ENCODE measurements at regions not wholly inside any gene's neighbourhood (a gene's known extent, or its start where the extent isn't known, plus 50 kb on each side); places are given as distances from the start of the nearest gene placed in this dataset.

- no peak overlapping the region for H3K4me3 ChIP-seq (ENCODE audit: low read length)
- H3K27ac ChIP-seq (ENCODE audit: low read length) = no peak overlapping the region
- H3K9me3 ChIP-seq (ENCODE audit: insufficient read depth, low read depth, low read length) = no peaks in the 10 kb centered on the region
- no peaks in the 10 kb centered on the region for H3K4me1 ChIP-seq (ENCODE audit: insufficient read depth, low read length)
- no peaks in the 10 kb centered on the region for H3K36me3 ChIP-seq (ENCODE audit: insufficient read depth, low read depth, low read length)
- H3K9ac ChIP-seq (ENCODE audit: low read depth, low read length) = no peak overlapping the region
- no peaks in the 10 kb centered on the region for H3K27me3 ChIP-seq (ENCODE audit: insufficient read depth, low read length)
Measured at GRCh38 chr2:128724972-128725371, 406.3 kb upstream of the HS6ST1 start.

DNA sequence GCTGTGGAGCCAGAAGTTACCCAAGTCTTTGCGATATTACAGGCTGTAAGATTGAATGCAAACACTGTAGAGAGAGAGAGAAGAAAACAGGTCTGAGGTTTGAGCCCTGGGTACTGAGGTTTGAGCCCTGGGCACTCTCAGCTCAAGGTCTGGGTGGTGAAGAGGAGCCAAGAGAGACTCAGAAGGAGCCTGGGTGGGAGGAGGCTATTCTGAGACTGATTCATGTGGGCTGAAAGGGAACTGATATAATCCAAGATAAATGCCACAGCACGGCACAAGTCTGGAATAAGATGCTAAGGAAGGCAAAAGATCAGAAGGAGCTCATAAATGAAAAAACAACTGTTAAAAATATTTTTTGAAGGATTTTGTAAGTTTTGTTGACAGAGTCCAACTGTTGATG, 407.6 kb upstream of the HS6ST1 start:
- no peak overlapping the region for H3K9ac ChIP-seq (ENCODE audit: low read depth, low read length)
- no peaks in the 10 kb centered on the region for H3K4me1 ChIP-seq (ENCODE audit: insufficient read depth, low read length)
- no peak overlapping the region for H3K4me3 ChIP-seq (ENCODE audit: low read length)
- no peaks in the 10 kb centered on the region for H3K27me3 ChIP-seq (ENCODE audit: insufficient read depth, low read length)
- H3K9me3 ChIP-seq (ENCODE audit: insufficient read depth, low read depth, low read length) = no peaks in the 10 kb centered on the region
- H3K27ac ChIP-seq (ENCODE audit: low read length) = no peak overlapping the region
- H3K36me3 ChIP-seq (ENCODE audit: insufficient read depth, low read depth, low read length) = no peaks in the 10 kb centered on the region

GRCh38 chr2:128726911-128727310, 408.2 kb upstream of the HS6ST1 start:
- no peak overlapping the region for H3K27ac ChIP-seq (ENCODE audit: low read length)
- H3K4me1 ChIP-seq (ENCODE audit: insufficient read depth, low read length) = no peaks in the 10 kb centered on the region
- no peak overlapping the region for H3K9ac ChIP-seq (ENCODE audit: low read depth, low read length)
- no peak overlapping the region for H3K4me3 ChIP-seq (ENCODE audit: low read length)
- no peaks in the 10 kb centered on the region for H3K9me3 ChIP-seq (ENCODE audit: insufficient read depth, low read depth, low read length)
- H3K36me3 ChIP-seq (ENCODE audit: insufficient read depth, low read depth, low read length) = no peaks in the 10 kb centered on the region
- H3K27me3 ChIP-seq (ENCODE audit: insufficient read depth, low read length) = no peaks in the 10 kb centered on the region

DNA sequence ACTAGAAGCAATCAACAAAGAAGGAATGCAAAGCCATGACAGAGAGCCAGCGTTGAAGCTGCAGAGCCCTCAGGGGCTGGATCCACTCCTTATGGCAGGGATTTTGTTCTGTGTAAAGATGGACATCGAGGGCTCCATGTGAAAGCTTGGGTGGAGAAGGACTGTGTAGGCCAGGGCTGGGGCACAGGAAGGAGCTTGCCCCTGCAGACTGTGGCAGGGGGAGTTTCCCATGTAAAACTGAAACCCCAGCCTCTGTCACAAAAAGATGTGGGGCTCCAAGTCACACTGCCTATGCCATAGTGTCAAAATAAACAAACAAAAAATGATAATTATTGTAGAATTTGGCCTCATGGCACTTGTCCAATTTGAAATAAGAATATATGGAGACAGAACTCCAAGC, 408.7 kb upstream of the HS6ST1 start:
- Histone ChIP-seq H3K27ac (ENCODE audit: low read length) (no peak overlapping the region), H3K4me1 (ENCODE audit: insufficient read depth, low read length) (no peaks in the 10 kb centered on the region), H3K27me3 (ENCODE audit: insufficient read depth, low read length) (no peaks in the 10 kb centered on the region), H3K36me3 (ENCODE audit: insufficient read depth, low read depth, low read length) (no peaks in the 10 kb centered on the region), H3K4me3 (ENCODE audit: low read length) (no peak overlapping the region), H3K9ac (ENCODE audit: low read depth, low read length) (no peak overlapping the region), H3K9me3 (ENCODE audit: insufficient read depth, low read depth, low read length) (no peaks in the 10 kb centered on the region)

GRCh38 chr2:128727914-128728313, 409.2 kb upstream of the HS6ST1 start:
- Histone ChIP-seq H3K27me3 (ENCODE audit: insufficient read depth, low read length) (no peaks in the 10 kb centered on the region), H3K4me1 (ENCODE audit: insufficient read depth, low read length) (no peaks in the 10 kb centered on the region), H3K27ac (ENCODE audit: low read length) (no peak overlapping the region), H3K36me3 (ENCODE audit: insufficient read depth, low read depth, low read length) (no peaks in the 10 kb centered on the region), H3K4me3 (ENCODE audit: low read length) (no peak overlapping the region), H3K9me3 (ENCODE audit: insufficient read depth, low read depth, low read length) (no peaks in the 10 kb centered on the region), H3K9ac (ENCODE audit: low read depth, low read length) (no peak overlapping the region)

DNA sequence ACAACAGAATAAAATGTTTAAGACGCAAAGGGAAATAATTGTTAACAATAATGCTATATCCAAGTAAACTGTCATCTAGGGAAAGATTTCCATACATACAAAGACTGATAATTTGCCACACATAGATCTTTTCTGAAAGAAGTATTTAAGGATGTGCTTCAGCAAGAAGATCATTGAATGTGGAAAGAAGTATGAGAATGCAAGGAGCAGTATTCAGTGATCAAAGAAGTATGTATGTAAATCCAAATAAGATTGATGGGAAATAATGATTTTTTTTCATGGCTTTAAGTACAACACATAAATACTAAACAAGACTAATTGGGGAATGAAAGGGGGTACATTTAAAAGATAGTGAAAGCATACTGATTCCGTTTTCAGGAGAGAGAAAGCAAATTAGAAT, 410.4 kb upstream of the HS6ST1 start:
- no peaks in the 10 kb centered on the region for H3K36me3 ChIP-seq (ENCODE audit: insufficient read depth, low read depth, low read length)
- H3K27ac ChIP-seq (ENCODE audit: low read length) = no peak overlapping the region
- no peaks in the 10 kb centered on the region for H3K4me1 ChIP-seq (ENCODE audit: insufficient read depth, low read length)
- no peaks in the 10 kb centered on the region for H3K27me3 ChIP-seq (ENCODE audit: insufficient read depth, low read length)
- no peak overlapping the region for H3K4me3 ChIP-seq (ENCODE audit: low read length)
- H3K9me3 ChIP-seq (ENCODE audit: insufficient read depth, low read depth, low read length) = no peaks in the 10 kb centered on the region
- no peak overlapping the region for H3K9ac ChIP-seq (ENCODE audit: low read depth, low read length)

DNA sequence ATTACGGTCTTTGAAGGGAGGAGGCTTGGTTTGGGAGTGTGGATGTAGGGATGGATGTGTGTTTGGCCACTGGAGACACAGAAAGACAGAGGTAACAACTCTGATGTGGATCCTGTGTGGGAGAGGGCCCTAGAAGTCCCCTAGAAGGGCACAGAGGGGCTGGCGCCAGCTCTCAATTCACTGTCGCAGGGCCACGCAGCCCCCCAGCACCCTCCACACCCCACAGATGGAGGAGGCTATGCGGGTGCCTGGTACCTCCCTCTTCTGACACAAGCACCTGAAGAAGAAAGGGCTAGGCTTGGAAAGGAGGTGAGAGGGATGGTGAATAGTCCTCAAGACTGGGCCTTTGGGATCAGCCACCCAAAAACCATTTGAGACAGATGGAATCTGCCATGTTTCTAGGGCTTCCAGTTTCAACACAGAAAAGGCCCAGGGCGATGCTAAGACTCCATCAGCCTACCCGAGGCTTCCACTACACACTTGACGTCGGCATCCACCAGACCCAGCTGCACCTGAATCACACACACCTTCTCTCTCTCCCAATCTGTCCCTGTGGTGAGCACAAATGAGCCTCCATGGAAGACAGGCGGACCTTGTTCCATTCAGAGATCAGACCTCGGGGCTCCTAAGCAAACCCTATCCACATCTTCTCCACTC, 413.5 kb upstream of the HS6ST1 start:
- no peak overlapping the region for H3K27ac ChIP-seq (ENCODE audit: low read length)
- no peaks in the 10 kb centered on the region for H3K9me3 ChIP-seq (ENCODE audit: insufficient read depth, low read depth, low read length)
- no peak overlapping the region for H3K4me3 ChIP-seq (ENCODE audit: low read length)
- no peak overlapping the region for H3K9ac ChIP-seq (ENCODE audit: low read depth, low read length)
- H3K36me3 ChIP-seq (ENCODE audit: insufficient read depth, low read depth, low read length) = no peaks in the 10 kb centered on the region
- H3K4me1 ChIP-seq (ENCODE audit: insufficient read depth, low read length) = no peaks in the 10 kb centered on the region
- H3K27me3 ChIP-seq (ENCODE audit: insufficient read depth, low read length) = peaks cover under 1% of the 10 kb centered on the region; the same call in 1 of the 2 replicates

GRCh38 chr2:128732976-128733431, 414.3 kb upstream of the HS6ST1 start:
- H3K27ac ChIP-seq (ENCODE audit: low read length) = no peak overlapping the region
- no peak overlapping the region for H3K9ac ChIP-seq (ENCODE audit: low read depth, low read length)
- no peaks in the 10 kb centered on the region for H3K36me3 ChIP-seq (ENCODE audit: insufficient read depth, low read depth, low read length)
- H3K27me3 ChIP-seq (ENCODE audit: insufficient read depth, low read length) = peaks cover 9% of the 10 kb centered on the region
- no peak overlapping the region for H3K4me3 ChIP-seq (ENCODE audit: low read length)
- no peaks in the 10 kb centered on the region for H3K9me3 ChIP-seq (ENCODE audit: insufficient read depth, low read depth, low read length)
- H3K4me1 ChIP-seq (ENCODE audit: insufficient read depth, low read length) = no peaks in the 10 kb centered on the region

DNA sequence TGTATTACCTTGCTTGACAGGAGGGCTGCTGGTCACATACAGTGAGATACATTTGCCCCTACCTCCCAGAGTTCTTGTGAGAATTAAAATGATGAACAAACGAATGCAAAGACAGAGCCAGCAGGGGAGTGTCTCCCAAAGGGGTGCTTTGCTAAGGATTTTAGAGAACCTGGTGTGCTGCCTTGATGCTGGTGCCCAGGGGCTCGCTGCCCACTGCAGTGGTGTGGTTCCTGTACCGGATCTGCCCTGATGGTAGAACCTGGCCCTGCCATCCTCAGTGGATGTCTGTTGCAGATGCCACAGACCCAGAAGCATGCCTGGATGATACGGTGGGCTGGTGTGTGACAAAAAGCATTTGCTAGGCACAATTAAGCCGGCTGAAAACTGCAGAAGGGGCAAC, 414.8 kb upstream of the HS6ST1 start:
- no peaks in the 10 kb centered on the region for H3K36me3 ChIP-seq (ENCODE audit: insufficient read depth, low read depth, low read length)
- peaks cover 9% of the 10 kb centered on the region for H3K27me3 ChIP-seq (ENCODE audit: insufficient read depth, low read length)
- H3K27ac ChIP-seq (ENCODE audit: low read length) = no peak overlapping the region
- H3K9me3 ChIP-seq (ENCODE audit: insufficient read depth, low read depth, low read length) = no peaks in the 10 kb centered on the region
- no peak overlapping the region for H3K4me3 ChIP-seq (ENCODE audit: low read length)
- no peak overlapping the region for H3K9ac ChIP-seq (ENCODE audit: low read depth, low read length)
- no peaks in the 10 kb centered on the region for H3K4me1 ChIP-seq (ENCODE audit: insufficient read depth, low read length)

DNA sequence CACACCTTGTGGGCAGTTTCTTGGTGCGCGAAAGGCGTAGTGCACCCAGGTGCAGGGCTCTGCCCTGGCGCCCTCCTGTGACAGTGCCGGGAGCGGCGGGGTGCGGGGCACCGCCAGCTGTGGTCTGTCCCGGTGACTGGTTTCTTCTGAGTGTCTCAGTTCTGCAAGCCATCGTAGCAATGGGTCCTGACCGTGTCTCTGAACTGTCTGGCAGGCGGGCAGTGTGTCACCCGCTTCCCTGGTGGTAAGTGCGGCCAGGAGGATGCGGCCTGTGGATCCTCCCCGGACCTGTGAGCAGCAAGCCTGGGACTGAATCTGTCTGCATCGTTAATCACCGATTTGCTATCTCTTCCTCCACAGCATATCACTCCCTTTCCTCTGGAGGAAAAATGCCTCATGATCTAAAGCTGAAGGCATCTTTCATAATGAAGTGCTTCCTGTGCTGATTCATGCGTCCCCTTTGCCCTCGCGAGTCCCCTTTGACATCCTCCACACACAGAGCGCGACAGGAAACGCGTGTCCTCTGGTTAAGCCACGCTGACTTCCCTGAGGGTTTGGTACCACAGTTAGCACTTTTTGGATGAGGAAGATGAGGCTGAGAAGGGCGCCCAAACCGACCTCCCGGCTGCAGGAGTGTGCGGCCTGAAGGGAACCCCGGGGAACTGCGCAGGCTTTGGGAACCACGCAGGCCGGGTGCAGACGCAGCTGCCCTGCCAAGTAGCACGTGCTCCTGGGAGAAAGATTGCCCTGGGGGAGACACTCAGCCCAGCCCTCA, 416.0 kb upstream of the HS6ST1 start:
- Histone ChIP-seq H3K27me3 (ENCODE audit: insufficient read depth, low read length) (peaks cover 9% of the 10 kb centered on the region), H3K4me1 (ENCODE audit: insufficient read depth, low read length) (no peaks in the 10 kb centered on the region), H3K9me3 (ENCODE audit: insufficient read depth, low read depth, low read length) (no peaks in the 10 kb centered on the region), H3K36me3 (ENCODE audit: insufficient read depth, low read depth, low read length) (no peaks in the 10 kb centered on the region), H3K4me3 (ENCODE audit: low read length) (no peak overlapping the region), H3K9ac (ENCODE audit: low read depth, low read length) (no peak overlapping the region), H3K27ac (ENCODE audit: low read length) (no peak overlapping the region)

DNA sequence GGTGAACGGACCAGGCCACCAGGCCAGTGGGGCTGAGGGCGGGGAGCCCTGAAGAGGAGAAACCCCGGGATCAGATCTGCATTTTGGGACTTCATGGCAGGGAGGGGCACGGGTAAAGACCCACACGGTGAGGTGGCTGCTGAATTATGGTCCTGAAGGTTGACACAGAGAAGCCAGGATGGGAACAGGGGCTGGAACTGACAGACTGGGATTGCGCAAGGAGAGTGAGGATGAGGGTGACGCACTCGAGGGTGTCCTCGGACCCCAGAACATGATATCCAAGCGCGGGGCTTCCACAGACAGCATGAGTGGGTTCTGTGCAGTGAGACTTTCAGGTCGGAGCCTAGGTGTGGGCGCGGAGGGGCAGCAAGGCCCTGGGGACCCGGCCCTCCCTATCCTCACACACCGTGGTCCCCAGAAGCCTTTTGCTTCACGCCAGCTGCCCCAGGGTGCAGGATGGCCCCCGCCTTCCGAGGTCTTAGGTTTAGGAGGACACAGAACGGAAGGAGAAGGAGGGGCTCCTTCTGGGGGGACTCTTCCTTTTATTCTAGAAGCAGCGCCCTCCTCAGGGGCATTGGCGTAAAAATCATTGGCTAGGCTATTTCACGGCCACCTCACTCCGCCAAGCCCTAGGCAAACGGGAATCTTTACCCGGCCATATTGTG, 416.8 kb upstream of the HS6ST1 start:
- H3K4me3 ChIP-seq (ENCODE audit: low read length) = no peak overlapping the region
- peaks cover 9% of the 10 kb centered on the region for H3K27me3 ChIP-seq (ENCODE audit: insufficient read depth, low read length)
- H3K4me1 ChIP-seq (ENCODE audit: insufficient read depth, low read length) = no peaks in the 10 kb centered on the region
- no peak overlapping the region for H3K27ac ChIP-seq (ENCODE audit: low read length)
- H3K9ac ChIP-seq (ENCODE audit: low read depth, low read length) = no peak overlapping the region
- no peaks in the 10 kb centered on the region for H3K36me3 ChIP-seq (ENCODE audit: insufficient read depth, low read depth, low read length)
- H3K9me3 ChIP-seq (ENCODE audit: insufficient read depth, low read depth, low read length) = no peaks in the 10 kb centered on the region
